Upper lobe of left lung (tissue), 6 donors: ENCODE measurements at regions not wholly inside any gene's neighbourhood (a gene's known extent, or its start where the extent isn't known, plus 50 kb on each side); places are given as distances from the start of the nearest gene placed in this dataset.
A peak's percentile ranks its signal among the peaks of the same experiment; 100 is the strongest.

Experiments
- ATAC-seq, 2 donors: fragments of 200-7000 bp; cut with Tn5 transposase; one replicate each; pipeline ENCODE4 v1.9.1; 2022; ENCODE audit warnings: mild to moderate bottlenecking in 2 of 2, moderate library complexity in 2 of 2; ENCODE audit not compliant: low FRiP score in 2 of 2
- DNase-seq, 2 donors: peaks; one replicate each; pipeline ENCODE4 v3.0.0-alpha.2; 2019 to 2020
- H3K27ac ChIP-seq, 4 donors: fragments of 200-600 bp; sonication (generic); one replicate each; pipeline ENCODE4 v1.5.1; 2016 to 2019
- H3K27me3 ChIP-seq, 4 donors: fragments of 200-600 bp; sonication (generic); one replicate each; pipeline ENCODE4 v1.5.1; 2017 to 2019
- H3K36me3 ChIP-seq, 4 donors: fragments of 200-600 bp; sonication (generic); one replicate each; pipeline ENCODE4 v1.5.1; 2016 to 2019
- H3K4me1 ChIP-seq, 4 donors: fragments of 200-600 bp; sonication (generic); one replicate each; pipeline ENCODE4 v1.5.1; 2018 to 2019
- H3K4me3 ChIP-seq, 4 donors: fragments of 200-600 bp; sonication (generic); one replicate each; pipeline ENCODE4 v1.5.1; 2017 to 2019; ENCODE audit warnings: mild to moderate bottlenecking in 2 of 4, moderate library complexity in 1 of 4
- H3K9me3 ChIP-seq, 4 donors: fragments of 200-600 bp; sonication (generic); one replicate each; pipeline ENCODE4 v1.5.1; 2018 to 2019
- CTCF ChIP-seq, 6 experiments: fragments of 450-650 bp in 4 of 6; fragments of 200-600 bp in 2 of 6; sonication (generic) in 2 of 6; IDR thresholded peaks; one replicate each; pipeline ENCODE4 v1.5.1; 2016 to 2019; ENCODE audit warnings: antibody characterized with exemption in 6 of 6
- EP300 ChIP-seq, 4 donors: sonication (generic); formaldehyde crosslinking; IDR thresholded peaks; one replicate each; pipeline ENCODE4 v1.5.1; 2017; ENCODE audit warnings: antibody characterized with exemption in 4 of 4, control low read depth in 2 of 4
- POLR2A ChIP-seq, 4 donors: fragments of 450-650 bp; IDR thresholded peaks; one replicate each; pipeline ENCODE4 v1.5.1; 2016 to 2017; ENCODE audit warnings: antibody characterized with exemption in 4 of 4, mild to moderate bottlenecking in 2 of 4
- POLR2AphosphoS5 ChIP-seq, 2 donors: sonication (generic); formaldehyde crosslinking; IDR thresholded peaks; one replicate each; pipeline ENCODE4 v1.5.1; 2017; ENCODE audit warnings: antibody characterized with exemption in 2 of 2
- WGBS, 2 donors: methylation state at CpG; one replicate each; pipeline ENCODE4 v1.1.5; 2017 to 2018; 5-methylcytosine and 5-hydroxymethylcytosine counted together
- donor health status: DM: no; HTN: no; CAD: no; lungs with moderate emphysema.
- donor health status: DM: no; HTN: yes; CAD: no; lungs with severe emphysema.

- H3K4me1 ChIP-seq, result peaks cover 0 to 5% (median 0%) of the 10 kb centered on the region in 4 donors
- no peak for ATAC-seq
- no peaks in the 10 kb centered on the region for H3K27me3 ChIP-seq
- no peaks in the 10 kb centered on the region for H3K36me3 ChIP-seq
- no peak overlapping the region for H3K4me3 ChIP-seq
- H3K27ac ChIP-seq, result no peak overlapping the region
- H3K9me3 ChIP-seq, result no peaks in the 10 kb centered on the region
- DNase-seq, result no peak
- TF ChIP-seq POLR2A (IDR thresholded peaks at IDR 0.05) (no peak), EP300 (IDR thresholded peaks at IDR 0.05) (no peak), CTCF (IDR thresholded peaks at IDR 0.05) (no peak), POLR2AphosphoS5 (IDR thresholded peaks at IDR 0.05) (no peak)
- 82 to 87% methylated on average over 5 of the region's 5 CpGs for WGBS, 2 donors
These were observed 219.2 kb downstream of the C7orf25 start for GRCh38 chr7:42692621-42693020.

GRCh38 chr7:42690794-42691639 lies 220.9 kb downstream of the C7orf25 start:
- ATAC-seq (peak; percentile 45 to 73), DNase-seq (peak in 1 of 2 donors; percentile 25)
- no peaks in the 10 kb centered on the region for H3K36me3 ChIP-seq
- H3K27me3 ChIP-seq, result no peaks in the 10 kb centered on the region
- WGBS, 2 donors, result 52 to 56% methylated on average over 11 of the region's 11 CpGs
- peaks cover 0 to 5% (median 0%) of the 10 kb centered on the region in 4 donors for H3K4me1 ChIP-seq
- H3K4me3 ChIP-seq, result no peak overlapping the region
- TF ChIP-seq EP300 (IDR thresholded peaks at IDR 0.05) (no peak), CTCF (IDR thresholded peaks at IDR 0.05) (peak in 5 of 6 experiments; percentile 42 to 62 (median 52))
- no peaks in the 10 kb centered on the region for H3K9me3 ChIP-seq
- no peak overlapping the region for H3K27ac ChIP-seq

GRCh38 chr7:42689626-42690025 lies 222.2 kb downstream of the C7orf25 start:
- DNase-seq (no peak), ATAC-seq (no peak)
- Histone ChIP-seq H3K36me3 (no peaks in the 10 kb centered on the region), H3K4me1 (peaks cover 0 to 5% (median 0%) of the 10 kb centered on the region in 4 donors), H3K27me3 (no peaks in the 10 kb centered on the region), H3K4me3 (no peak overlapping the region), H3K9me3 (no peaks in the 10 kb centered on the region), H3K27ac (no peak overlapping the region)
- TF ChIP-seq EP300 (IDR thresholded peaks at IDR 0.05) (no peak), CTCF (IDR thresholded peaks at IDR 0.05) (no peak), POLR2AphosphoS5 (IDR thresholded peaks at IDR 0.05) (no peak), POLR2A (IDR thresholded peaks at IDR 0.05) (no peak)
- 81 to 97% methylated on average over 1 of the region's 1 CpG for WGBS, 2 donors

GRCh38 chr7:42688056-42688371 lies 223.9 kb downstream of the C7orf25 start:
- H3K9me3 ChIP-seq, result no peaks in the 10 kb centered on the region
- DNase-seq (no peak), ATAC-seq (no peak)
- H3K27me3 ChIP-seq, result no peaks in the 10 kb centered on the region
- WGBS, 2 donors, result 82 to 86% methylated on average over 2 of the region's 2 CpGs
- H3K36me3 ChIP-seq, result no peaks in the 10 kb centered on the region
- H3K4me3 ChIP-seq, result no peak overlapping the region
- TF ChIP-seq POLR2AphosphoS5 (IDR thresholded peaks at IDR 0.05), result no peak
- no peak for TF ChIP-seq EP300 (IDR thresholded peaks at IDR 0.05)
- no peak for TF ChIP-seq POLR2A (IDR thresholded peaks at IDR 0.05)
- no peak for TF ChIP-seq CTCF (IDR thresholded peaks at IDR 0.05)
- H3K27ac ChIP-seq, result no peak overlapping the region
- peaks cover 0 to 5% (median 0%) of the 10 kb centered on the region in 4 donors for H3K4me1 ChIP-seq
